ENCODE measurements at regions not wholly inside any gene's neighbourhood (a gene's known extent, or its start where the extent isn't known, plus 50 kb on each side); places are given as distances from the start of the nearest gene placed in this dataset.

DNA sequence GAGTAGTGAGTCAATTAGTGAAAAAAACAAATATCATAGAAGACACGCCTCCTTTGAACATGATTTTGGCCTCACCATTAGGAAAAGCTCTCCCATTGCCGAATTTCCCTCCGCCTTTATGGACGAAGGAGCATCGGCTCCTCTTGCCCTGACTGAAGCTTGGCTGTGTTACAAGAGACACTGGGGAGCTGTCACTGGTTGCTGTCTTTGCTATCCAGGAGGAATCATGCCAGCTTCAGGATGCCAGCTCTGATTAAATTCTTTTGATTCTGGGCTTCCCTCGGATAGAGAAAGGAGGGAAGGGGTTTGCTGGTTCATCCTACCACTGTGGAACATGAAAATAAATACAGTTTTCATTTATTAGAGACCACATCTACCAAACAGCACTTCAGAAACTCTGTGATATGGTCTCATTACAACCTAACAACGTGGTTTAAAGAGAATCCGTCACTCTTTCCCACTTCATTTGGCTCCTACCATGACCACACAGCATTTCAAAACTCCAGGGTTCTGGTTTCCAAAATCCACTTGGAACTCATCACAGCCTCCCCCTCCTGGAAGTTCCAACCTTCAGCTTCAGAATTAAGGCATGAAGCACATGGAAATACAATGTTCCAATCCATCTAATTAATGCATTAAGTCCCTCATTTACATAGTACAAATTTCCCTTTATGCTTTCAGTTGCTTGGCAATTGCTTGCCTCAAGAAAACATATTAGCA lies 446.0 kb downstream of the EFNB2 start:
- TF ChIP-seq RXRA (IDR thresholded peaks at IDR 0.05; ENCODE audit: insufficient read depth, low read depth, low read length) (no peak), ZNF274 (IDR thresholded peaks at IDR 0.05; ENCODE audit: borderline replicate concordance, extremely low read depth, low read length) (no peak), POLR2A (IDR thresholded peaks at IDR 0.05; ENCODE audit: control extremely low read depth in 1 of 2, low read depth in 2 of 2, low read length in 2 of 2) (no peak), SUZ12 (IDR thresholded peaks at IDR 0.05; ENCODE audit: low read length) (no peak), POLR2AphosphoS5 (IDR thresholded peaks at IDR 0.05; ENCODE audit: low read depth, low read length) (no peak), SP1 (IDR thresholded peaks at IDR 0.05; ENCODE audit: low read depth, low read length) (no peak)
- TF ChIP-seq, protein P1, sequence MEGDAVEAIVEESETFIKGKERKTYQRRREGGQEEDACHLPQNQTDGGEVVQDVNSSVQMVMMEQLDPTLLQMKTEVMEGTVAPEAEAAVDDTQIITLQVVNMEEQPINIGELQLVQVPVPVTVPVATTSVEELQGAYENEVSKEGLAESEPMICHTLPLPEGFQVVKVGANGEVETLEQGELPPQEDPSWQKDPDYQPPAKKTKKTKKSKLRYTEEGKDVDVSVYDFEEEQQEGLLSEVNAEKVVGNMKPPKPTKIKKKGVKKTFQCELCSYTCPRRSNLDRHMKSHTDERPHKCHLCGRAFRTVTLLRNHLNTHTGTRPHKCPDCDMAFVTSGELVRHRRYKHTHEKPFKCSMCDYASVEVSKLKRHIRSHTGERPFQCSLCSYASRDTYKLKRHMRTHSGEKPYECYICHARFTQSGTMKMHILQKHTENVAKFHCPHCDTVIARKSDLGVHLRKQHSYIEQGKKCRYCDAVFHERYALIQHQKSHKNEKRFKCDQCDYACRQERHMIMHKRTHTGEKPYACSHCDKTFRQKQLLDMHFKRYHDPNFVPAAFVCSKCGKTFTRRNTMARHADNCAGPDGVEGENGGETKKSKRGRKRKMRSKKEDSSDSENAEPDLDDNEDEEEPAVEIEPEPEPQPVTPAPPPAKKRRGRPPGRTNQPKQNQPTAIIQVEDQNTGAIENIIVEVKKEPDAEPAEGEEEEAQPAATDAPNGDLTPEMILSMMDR (IDR thresholded peaks at IDR 0.05; ENCODE audit: control extremely low read depth in 1 of 3, insufficient read depth in 1 of 3, low read depth in 1 of 3, low read length in 3 of 3): no peak
